GM19455 (cell line): ENCODE measurements at regions not wholly inside any gene's neighbourhood (a gene's known extent, or its start where the extent isn't known, plus 50 kb on each side); places are given as distances from the start of the nearest gene placed in this dataset.
"Not testable (repeated sequence)": the region's sequence is repeated elsewhere in the genome, so short reads cannot be mapped to it uniquely, and the experiment has no call there.

ENCODE experiments used
- ATAC-seq: cut with Tn5 transposase; IDR thresholded peaks from one replicate; pipeline ENCODE4 v1.9.1; 2021; ENCODE audit not compliant: unreplicated experiment

- ATAC-seq, result no peak
These were observed 675.6 kb downstream of the BRINP1 start for GRCh38 chr9:118693645-118694044.

- not testable (repeated sequence) for ATAC-seq
These were observed 674.0 kb downstream of the BRINP1 start for GRCh38 chr9:118695249-118695648.

GRCh38 chr9:118701985-118702384 is 667.2 kb downstream of the BRINP1 start:
- ATAC-seq, result no peak

GRCh38 chr9:118711843-118712242 is 657.4 kb downstream of the BRINP1 start:
- no peak for ATAC-seq

- ATAC-seq, result no peak
These were observed 648.0 kb downstream of the BRINP1 start for GRCh38 chr9:118721276-118721675.

GRCh38 chr9:118721923-118722322 is 647.3 kb downstream of the BRINP1 start:
- no peak for ATAC-seq

- ATAC-seq, result no peak
These were observed 639.3 kb downstream of the BRINP1 start for GRCh38 chr9:118729981-118730380.

GRCh38 chr9:118732998-118733397 is 636.2 kb downstream of the BRINP1 start:
- ATAC-seq, result no peak

GRCh38 chr9:118734696-118735095 is 634.5 kb downstream of the BRINP1 start:
- no peak for ATAC-seq

GRCh38 chr9:118736406-118736805 is 632.8 kb downstream of the BRINP1 start:
- no peak for ATAC-seq

GRCh38 chr9:118751077-118751847 is 618.0 kb downstream of the BRINP1 start:
- no peak for ATAC-seq

GRCh38 chr9:118751848-118752223 is 617.4 kb downstream of the BRINP1 start:
- no peak for ATAC-seq

- no peak for ATAC-seq
These were observed 608.0 kb downstream of the BRINP1 start for GRCh38 chr9:118761016-118761790.

GRCh38 chr9:118767571-118767970 is 601.7 kb downstream of the BRINP1 start:
- no peak for ATAC-seq

GRCh38 chr9:118782790-118783463 is 586.3 kb downstream of the BRINP1 start:
- no peak for ATAC-seq

- ATAC-seq, result no peak
These were observed 585.2 kb downstream of the BRINP1 start for GRCh38 chr9:118784033-118784432.

- no peak for ATAC-seq
These were observed 583.8 kb downstream of the BRINP1 start for GRCh38 chr9:118785456-118785855.

GRCh38 chr9:118786877-118787276 is 582.4 kb downstream of the BRINP1 start:
- no peak for ATAC-seq

- ATAC-seq, result no peak
These were observed 560.0 kb downstream of the BRINP1 start for GRCh38 chr9:118809160-118809625.

GRCh38 chr9:118829334-118829733 is 539.9 kb downstream of the BRINP1 start:
- ATAC-seq, result no peak

- no peak for ATAC-seq
These were observed 536.9 kb downstream of the BRINP1 start for GRCh38 chr9:118832371-118832770.

- no peak for ATAC-seq
These were observed 532.3 kb downstream of the BRINP1 start for GRCh38 chr9:118836891-118837290.
